HT1080 (cell line): ENCODE measurements at regions not wholly inside any gene's neighbourhood (a gene's known extent, or its start where the extent isn't known, plus 50 kb on each side); places are given as distances from the start of the nearest gene placed in this dataset.

ENCODE experiments used
- DNase-seq: peaks from one replicate; pipeline ENCODE4 v3.0.0-alpha.2; 2015; ENCODE audit warnings: low read depth

DNA sequence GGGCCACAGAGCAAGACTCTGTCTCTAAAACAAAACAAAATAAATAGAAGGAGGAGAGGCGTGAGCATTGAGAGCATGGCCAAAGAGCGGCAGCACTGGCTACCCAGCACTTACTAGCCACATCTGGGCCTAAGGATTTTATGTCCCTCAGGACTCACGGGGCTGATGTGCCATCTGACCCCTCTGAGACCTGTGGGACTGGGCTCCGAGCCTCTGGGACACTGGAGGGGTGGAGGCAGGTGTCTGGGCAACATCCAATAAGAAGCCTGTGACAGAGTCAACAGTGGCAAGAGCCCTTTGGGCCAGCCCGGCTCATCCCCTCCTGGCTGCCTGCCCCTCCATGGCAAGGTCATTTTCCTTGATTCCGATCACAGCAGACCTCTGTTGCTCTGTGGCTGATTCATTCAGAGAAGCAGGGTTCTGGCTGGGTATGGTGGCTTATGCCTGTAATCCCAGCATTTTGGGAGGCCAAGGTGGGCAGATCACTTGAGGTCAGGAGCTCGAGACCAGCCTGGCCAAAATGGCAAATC lies 60.7 kb downstream of the RRM2 start:
- DNase-seq, result no peak

DNA sequence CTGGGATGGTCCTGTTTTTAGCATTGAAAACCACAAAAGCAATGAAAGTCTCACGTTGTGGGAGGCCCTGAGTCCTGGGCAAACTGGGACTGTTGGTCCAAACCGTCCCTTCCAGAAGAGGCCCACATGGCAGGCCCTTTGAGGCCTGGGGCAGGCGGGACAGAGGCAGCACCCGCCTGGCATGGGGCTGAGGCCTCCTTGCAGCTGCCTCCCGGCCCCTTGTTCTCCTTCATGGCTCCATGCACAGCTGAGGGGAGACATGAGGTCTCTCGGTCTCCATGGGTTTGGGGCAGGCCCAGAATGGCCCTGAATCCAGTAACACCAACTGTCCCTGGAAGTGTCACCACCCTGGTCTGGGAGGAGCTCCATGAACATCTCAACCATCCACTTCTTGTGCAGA lies 61.9 kb downstream of the RRM2 start:
- DNase-seq, result no peak

DNA sequence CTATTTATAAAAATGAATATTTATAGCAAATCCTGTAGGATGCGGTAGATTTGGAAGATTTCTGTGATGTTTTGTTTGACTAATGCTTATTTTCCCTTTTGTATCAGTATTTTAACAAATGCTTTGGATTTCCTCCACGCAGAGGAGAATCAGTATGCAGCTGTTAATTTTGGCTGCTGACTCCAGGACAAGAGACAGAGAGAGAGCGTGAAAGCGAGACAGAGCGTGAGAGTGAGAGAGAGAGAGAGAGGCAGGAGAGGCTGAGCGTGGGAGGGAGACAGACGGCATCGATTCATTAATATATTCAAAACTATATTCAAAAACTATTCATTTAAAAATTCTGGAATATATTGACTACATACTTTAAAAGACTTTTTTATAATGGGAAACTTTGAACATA lies 62.5 kb downstream of the RRM2 start:
- DNase-seq, result no peak

DNA sequence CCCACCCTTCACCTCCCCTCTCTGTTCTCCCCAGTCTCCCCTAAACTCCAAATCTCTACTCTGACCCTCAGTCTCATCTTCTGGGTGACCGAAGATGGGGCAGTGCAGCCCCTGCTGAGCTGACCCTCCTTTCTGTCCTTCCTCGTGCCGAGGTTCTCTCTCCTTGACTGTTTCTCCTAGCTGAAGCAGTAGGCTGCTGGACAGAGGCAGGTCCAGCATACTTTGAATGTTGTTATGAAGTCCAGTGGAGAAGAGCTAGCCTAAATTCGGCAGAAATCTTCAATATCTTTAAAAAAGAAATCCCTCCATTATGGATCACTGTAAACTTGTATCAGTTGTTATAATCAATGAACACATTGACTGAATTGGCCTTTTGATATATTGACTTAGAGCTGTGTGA lies 63.2 kb downstream of the RRM2 start:
- no peak for DNase-seq

DNA sequence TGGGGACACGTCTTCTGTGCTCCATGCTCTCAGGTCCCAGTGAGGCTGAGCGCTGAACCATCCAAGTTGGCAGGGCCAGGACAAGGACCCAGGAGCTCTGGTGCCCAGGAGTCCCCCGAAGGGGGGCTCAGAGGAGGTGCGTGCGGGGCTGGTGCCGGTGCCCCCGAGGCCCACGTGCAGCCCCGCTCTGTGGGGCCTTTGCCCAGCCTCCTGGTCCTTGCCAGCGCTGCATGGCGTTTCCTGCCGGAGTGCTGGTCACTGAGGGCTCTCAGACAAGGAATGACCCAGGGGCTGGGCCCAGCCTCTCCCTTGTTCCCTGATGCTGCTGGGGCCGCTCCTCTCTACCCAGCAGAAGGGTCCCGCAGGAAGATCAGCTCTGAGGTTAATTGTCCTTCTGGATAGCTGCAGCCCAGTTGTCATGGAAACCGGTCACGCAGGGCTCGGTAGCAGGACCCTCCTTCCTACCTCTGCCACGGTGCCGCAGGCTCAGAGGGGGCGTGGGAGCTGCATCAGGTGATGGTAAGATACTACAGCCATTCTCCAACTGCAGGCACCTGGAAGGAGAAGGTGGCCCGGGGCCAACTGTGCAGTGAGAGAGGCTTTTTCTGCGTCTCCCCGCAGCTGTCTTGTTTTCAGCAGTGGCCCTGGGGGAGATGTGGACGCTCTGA lies 64.5 kb downstream of the RRM2 start:
- no peak for DNase-seq

DNA sequence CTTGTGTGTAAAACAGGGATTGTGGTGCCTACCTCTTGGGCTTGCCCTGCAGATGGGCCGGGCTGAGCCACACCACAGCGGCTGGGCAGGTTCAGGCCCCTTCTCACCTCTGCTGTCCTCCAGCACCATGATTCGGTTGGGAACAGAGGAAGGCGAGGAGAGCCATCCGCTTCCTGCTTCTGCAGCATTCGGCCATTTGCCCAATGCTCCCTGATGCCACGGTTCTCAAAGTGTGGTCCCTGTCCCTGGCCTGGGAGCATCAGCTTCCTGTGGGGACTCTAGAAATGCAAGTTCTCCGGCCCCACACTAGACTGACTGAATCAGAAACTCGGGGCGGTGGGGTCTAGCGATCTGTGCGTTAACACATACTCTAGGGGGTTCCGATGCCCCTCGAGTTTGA lies 65.1 kb downstream of the RRM2 start:
- DNase-seq, result no peak

DNA sequence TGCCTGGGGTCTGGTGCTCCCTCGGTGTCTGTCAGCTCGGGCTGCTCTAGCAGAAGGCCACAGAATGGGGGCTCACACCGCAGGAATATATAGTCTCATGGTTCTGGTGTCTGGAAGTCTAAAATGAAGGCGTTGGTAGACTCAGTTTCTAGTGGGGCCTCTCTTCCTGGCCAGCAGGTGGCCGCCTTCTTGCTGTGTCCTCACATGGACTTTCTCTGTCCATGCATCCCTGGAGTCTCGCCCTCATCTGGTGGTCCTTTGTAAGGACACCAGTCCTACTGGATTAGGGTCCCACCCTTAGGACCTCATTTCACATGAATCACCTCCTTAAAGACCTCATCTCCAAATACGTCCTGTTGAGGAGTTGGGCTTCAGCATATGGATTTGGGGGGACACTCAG lies 65.7 kb downstream of the RRM2 start:
- DNase-seq, result peak; percentile 59

DNA sequence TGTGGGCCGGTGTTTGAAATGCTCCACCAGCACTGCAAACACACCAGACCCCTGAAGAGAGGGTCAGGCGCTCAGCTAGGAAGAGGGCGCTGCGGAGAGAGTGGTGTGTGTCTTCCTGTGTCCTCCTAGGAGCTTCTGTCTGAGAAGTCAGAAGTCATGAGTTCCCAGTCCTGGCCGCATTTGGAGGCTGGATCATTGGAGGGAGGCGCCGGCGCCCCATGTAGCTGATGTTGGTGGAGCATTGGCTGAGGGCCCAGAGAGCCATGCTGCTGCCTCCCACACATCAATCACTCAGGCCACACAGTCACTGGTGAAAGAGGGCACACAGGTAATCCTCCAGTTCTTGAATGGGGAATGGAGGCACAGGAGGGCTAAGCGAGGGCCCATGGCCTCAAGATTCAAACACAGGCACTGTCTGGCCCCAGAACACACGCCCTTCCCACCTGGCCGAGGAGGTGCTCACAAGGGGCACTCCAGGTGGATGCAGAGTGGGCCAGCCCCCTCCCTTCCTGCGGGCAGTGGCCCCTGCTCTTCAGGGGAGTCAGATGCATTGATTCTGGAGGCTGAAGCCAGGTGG lies 66.3 kb downstream of the RRM2 start:
- no peak for DNase-seq

DNA sequence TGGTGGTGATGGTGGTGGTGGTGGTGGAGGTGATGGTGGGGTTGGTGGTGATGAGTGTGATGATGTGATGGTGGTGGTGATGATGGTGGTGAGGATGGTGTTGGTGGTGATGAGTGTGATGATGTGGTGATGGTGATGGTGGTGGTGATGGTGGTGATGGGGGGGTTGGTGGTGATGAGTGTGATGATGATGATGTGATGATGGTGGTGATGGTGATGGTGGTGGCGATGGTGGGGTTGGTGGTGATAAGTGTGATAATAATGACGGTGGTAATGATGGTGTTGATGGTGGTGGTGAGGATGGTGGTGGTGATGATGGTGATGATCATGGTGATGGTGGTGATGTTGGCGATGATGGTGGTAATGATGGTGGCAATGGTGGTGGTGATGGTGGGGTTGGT lies 67.7 kb downstream of the RRM2 start:
- DNase-seq, result no peak

DNA sequence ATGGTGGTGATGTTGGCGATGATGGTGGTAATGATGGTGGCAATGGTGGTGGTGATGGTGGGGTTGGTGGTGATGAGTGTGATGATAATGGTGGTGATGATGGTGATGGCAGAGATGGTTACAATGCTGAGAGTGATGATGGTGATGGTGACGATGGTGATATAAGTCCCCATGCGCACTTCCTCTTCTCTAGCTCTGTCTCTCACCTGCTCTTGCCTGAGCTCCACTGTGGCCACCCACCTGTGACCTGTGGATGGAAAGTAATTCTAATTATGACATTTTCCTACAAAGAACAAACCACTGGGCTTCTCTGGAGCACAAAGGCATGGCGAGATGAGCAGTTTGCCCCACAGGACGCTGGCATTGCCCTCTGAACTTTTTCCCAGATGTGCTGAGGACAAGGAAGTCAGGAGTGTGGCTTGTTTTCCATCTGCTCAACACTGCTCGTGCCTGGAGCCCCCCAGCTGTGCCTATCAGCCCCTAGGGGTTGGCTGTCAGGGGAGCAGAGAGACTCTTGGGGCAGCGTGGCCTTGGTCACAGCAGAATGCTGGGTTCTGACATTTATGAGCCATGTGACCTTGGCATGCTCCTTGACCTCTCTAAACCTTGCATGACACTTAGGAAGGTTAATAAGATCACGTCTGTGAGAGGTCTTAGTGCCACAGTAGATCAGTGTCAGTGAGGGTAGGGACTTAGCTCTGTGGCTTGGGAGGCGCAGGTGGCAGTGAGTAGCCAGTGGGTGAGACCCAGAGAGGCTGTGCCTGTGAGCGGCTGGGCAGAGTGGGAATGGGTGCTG lies 68.4 kb downstream of the RRM2 start:
- no peak for DNase-seq

DNA sequence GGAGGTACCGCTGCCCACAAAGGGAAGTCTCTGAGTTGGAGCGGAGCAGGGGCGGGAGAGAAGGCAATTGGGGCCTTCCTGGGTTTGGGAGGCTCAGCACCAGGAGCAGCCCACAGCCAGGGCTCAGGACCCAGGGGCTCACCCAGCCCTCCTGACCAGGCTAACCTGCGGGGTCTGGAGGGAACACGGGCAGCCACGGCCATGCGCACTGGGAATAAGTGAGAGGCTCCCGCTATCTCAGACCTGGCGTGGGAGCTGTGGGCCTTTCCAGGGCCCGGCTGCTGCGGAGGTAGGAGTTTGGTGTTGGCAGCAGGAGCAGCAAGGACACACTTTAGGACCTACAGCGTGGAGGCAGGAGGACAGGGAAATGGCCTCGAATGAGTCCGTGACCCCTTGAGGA lies 69.0 kb downstream of the RRM2 start:
- no peak for DNase-seq

DNA sequence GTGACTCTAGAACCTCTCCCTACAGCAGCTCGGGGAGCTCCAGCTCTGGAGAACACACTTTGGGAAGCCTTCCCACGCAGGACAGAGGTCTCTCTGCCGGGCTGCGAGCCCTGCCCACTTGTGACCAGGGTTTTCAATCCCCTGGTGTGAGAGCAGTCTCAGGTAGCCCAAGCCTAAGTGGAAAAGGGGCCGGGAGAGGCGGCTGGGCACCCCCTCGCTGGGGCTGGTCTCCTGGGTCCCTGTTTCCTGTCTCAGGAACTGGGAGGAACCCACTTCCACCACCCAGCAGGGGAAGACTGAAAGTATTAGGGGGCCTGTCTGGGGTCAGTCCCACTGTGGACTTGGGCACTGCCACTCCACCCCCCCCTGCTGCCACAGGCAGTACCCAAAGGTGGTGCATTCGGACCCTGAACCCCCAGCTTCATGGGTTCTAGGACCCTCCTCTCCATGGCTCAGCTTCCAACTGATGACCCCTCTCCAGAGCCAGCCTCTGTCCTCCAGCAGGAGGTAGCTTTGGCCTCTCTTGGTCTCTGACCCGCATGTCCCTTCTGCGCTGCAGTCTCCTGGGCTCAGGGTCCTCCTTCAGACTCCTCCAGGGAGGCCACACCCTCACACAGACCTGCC lies 70.0 kb downstream of the RRM2 start:
- DNase-seq, result no peak

DNA sequence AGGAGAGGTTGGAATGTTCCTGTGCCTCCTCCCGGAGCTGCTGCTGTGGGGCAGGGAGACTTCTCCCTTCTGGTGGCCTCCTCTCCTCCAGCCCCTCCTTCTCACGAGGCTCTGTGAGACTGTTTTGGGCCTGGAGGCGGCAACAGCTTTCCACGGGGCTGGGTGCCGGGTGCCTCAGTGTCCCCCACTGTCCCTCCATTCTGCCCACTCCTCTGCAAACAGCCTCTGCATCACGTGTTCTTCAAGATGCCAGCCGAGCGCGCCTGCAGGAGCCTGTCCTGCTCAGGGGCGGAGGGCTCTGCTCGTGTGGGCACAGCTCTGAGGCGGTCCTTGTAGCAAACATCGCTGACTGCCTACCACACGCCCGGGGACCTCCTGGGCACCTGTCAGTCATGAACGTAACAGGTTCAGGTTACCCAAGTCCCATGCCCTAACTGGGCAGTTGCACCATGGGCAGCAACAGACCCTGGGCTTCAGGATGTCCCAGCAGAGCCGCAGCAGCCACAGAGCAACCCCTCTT lies 70.8 kb downstream of the RRM2 start:
- DNase-seq, result no peak

DNA sequence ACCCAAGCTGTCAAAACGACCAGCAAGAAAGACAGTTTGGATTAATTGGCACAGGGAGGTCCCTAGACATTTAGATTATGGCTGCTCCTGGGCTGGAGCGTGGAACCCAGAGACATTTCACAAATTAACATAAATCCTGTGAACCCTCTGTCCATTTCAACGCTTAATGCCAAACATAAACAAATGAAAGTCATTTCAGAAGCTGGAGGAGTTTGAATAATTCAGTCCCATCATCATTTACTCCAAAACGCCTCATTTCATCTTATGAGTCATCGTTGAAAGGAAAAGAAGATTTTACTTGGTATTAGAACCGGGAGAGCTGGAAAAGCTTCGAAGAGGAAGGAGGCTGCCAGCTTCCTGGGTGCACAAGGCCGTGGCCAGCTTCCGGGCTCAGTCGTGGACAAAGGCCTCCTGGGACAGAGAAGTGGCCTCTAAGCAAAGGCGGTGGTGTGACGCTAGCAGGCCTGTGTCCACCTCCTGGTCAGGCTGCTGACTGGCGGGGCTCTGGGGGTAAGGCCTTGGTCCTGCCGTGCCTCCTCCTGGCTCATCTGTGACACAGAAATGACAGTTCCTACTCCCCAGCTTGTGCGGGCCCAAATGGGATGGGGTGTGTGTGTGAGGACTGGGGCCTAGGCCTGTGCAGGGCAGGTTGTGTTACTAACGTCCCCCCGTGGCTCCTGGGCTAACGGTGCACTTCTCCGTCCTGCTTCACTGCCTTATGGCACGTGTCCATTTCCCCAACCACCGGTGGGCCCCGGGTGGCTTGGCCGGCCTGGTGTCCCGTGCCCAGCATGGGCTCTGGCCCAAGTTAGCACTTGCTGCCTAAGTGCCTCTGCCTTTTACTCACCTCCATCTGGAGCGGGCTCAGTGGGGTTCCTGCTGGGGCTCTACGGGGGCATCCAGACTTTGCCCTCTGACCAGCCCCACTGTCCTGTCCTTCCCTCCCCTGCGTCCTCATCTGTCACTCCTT lies 71.6 kb downstream of the RRM2 start:
- DNase-seq, result no peak

DNA sequence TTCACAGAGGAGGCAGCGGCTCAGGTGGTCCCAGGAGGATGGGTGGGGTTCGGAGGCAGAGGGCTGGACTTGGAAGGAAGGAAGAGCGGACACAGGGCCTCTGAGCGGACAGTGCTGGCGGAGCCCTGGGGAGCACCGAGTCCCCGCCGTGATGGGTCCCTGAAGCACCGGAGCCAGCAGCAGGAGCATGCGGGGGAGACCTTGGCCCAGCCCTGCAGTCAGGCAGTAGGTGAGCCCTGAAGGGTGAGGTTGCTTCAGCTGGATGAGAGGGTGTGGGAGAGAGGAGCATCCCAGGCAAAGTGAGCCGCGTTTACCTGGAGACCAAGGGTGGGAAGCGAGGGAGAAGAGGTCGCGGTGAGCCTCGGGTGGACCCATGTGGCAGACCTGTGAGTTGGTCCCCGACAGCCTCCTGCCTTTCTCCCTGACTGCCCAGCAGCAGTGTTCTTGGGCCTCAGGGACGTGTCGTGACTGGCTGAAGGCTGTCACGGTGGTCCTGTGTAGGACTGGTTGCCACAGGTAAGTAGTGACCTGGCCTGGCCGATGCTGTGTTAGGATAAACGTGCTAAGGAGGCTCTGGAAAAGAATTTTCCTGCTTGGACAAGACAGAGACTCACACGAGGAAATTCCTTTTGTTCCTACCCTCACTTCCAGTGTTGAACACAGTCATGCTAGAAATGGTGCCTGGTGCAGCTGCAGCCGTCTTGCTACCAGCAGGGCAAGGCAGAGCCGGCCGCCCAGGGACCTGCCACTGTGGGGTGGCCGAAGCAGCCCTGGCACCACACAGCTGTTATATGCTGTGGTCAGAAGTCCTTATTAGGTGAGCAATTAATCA lies 73.0 kb downstream of the RRM2 start:
- no peak for DNase-seq

DNA sequence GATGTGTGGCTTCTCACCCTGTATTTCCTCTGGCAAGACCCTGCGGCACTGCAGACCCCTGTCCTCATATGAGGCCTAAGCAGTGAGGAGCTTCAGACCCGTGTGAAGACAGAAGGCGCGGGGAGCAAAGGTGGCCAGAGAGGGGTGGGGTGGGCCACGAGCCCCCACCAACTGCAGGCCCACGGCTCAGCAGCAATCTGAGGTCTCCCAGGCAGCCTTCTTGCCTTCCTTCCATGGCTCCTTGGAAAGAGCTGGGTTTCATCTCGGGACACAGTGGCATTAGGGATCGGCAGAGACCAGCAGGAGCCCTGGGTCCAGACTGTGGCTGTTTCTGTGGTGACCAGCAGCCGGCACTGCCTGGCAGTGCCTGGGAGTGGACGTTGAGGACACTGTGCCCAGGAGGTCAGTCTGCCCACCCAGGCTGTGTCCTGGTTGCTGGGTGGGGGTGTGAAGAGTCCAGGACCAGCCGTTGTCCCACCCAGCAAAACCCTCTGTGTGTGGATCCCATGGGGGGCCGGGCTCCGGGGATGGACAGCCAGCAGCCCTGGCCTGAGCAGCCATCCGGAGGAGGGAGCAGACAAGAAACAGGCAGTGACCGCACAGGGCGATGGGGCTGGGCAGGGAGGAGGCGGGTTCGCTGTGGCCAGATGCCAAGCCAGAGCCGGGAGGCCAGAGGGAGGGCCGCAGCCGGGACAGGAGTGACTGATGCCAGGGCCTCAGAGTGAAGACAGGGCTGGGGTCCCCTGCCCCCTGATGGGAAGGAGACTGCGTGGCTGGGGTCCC lies 73.8 kb downstream of the RRM2 start:
- DNase-seq, result no peak

DNA sequence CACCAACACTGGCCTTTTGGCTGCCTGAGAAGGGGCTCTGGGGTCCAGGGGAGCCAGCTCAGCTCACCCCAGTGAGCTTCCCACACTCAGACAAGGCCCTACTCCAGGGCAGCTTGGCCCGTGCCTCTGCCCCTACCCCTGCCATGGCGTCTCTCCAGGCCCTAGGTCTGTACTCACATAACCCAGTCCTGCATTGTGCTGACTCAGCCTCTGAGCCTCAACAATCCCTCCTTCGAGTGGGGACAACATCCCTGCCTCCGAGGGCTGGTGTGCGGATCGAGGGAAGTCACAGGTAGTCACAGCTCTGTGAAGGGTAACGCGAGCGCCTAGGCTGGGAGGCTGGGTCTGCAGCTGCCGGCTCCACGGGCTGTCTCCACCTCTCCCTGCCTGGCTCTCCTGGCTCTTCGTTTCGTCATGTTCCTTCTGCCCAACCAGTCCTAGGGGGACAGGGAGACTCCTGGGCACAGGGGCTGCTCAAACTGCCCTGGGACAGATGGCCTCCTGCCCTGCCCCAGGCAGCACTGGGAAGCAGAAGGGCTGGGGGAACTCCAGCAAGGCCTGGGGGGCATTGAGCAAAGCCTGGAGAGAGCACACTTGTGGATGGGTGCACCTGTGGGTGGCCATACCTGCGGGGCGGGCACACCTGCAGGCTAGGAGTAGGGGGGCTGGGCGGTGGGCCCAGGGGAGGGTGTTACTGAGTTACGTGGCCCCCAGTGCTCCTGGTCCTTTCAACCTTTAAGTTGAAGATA lies 74.6 kb downstream of the RRM2 start:
- no peak for DNase-seq

DNA sequence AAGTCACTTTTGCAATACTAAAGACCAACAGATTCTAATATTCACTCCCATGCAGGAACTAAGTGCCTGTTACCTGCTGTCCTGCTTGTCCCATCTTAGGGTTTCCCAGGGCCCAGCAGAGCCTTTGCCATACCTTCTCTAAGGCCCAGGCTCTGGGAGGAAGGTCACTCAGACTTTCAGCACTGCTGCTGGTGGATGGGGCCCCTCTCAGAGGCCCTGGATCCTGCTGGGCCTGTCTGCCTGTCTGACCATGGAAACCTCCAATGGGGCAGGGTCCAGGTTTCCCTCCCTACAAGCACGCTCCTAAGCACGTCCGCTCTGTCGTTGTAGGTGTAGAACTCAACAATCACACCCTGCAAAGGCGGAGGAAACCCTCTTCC lies 75.1 kb downstream of the RRM2 start:
- no peak for DNase-seq
